ENCODE measurements at regions not wholly inside any gene's neighbourhood (a gene's known extent, or its start where the extent isn't known, plus 50 kb on each side); places are given as distances from the start of the nearest gene placed in this dataset.

DNA sequence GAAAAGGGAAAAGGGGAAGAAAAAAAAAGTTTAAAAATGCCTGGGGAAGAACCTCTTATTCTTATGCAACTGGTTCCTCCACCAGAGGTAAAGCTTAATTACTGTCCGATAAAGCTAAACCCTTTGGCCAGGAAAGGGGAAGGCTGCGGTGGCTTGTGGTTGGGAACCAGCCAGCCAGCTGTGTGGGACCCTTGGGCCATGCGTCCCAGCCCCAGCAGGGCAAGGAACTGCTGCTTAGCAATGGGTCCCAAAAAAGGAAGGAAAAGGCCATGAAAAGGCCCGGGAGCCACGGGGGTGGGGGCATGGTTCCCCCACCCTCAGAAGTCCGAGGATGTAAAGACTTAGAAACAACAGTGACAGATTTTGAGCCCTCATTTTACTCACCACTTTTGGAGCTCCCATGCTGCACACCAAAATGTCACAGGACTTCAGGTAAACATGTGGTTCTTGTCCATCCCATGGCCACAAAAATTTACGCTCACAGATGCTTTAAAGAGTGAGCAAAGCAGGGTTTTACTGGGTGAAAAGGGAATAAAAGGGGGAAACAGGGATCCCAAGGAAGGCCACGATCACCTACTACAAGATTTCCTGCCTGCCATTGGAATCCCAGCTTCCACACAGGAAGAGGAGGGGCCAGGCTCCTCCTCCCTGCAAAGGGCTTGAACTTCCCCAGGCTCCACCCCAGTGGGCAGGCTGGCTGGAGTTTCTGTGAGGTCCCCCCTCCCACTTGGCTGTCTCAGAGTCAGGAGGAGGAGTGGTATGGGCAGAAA is 1234.7 kb upstream of the GJE1 start:
- TF ChIP-seq CTCF (IDR thresholded peaks at IDR 0.05) (no peak), POLR2A (IDR thresholded peaks at IDR 0.05) (no peak)
